ENCODE measurements at regions not wholly inside any gene's neighbourhood (a gene's known extent, or its start where the extent isn't known, plus 50 kb on each side); places are given as distances from the start of the nearest gene placed in this dataset.

GRCh38 chr16:73369851-73370250 is 321.9 kb upstream of the ZFHX3 start:
- no peak for TF ChIP-seq EZH2phosphoT487 (IDR thresholded peaks at IDR 0.05; ENCODE audit: borderline replicate concordance, low read length)
- TF ChIP-seq CTCF (IDR thresholded peaks at IDR 0.05; ENCODE audit: low read depth, low read length, poor library complexity, severe bottlenecking): no peak
- Histone ChIP-seq H3K9me3 (ENCODE audit: control insufficient read depth, insufficient read depth, low read length) (no peaks in the 10 kb centered on the region), H3K4me1 (ENCODE audit: control insufficient read depth, low read length) (no peaks in the 10 kb centered on the region), H3K4me3 (ENCODE audit: low read length) (no peak overlapping the region), H3K27me3 (ENCODE audit: control insufficient read depth, low read length) (no peaks in the 10 kb centered on the region), H3K27ac (ENCODE audit: low read depth, low read length) (no peak overlapping the region), H3K36me3 (ENCODE audit: control insufficient read depth, low read length) (no peaks in the 10 kb centered on the region), H4K20me1 (ENCODE audit: control insufficient read depth, insufficient read depth, low read depth, low read length) (no peaks in the 10 kb centered on the region), H3F3A (ENCODE audit: control insufficient read depth, insufficient read depth) (no peaks in the 10 kb centered on the region), H3K4me2 (ENCODE audit: low read length) (no peak overlapping the region), H3K9me2 (replicated peaks; ENCODE audit: control insufficient read depth, low read length) (no peaks in the 10 kb centered on the region), H3K79me2 (ENCODE audit: control insufficient read depth, low read length) (no peaks in the 10 kb centered on the region)

GRCh38 chr16:73368715-73369114 is 320.8 kb upstream of the ZFHX3 start:
- H3K4me2 ChIP-seq (ENCODE audit: low read length): no peak overlapping the region
- H4K20me1 ChIP-seq (ENCODE audit: control insufficient read depth, insufficient read depth, low read depth, low read length): no peaks in the 10 kb centered on the region
- H3K79me2 ChIP-seq (ENCODE audit: control insufficient read depth, low read length): no peaks in the 10 kb centered on the region
- no peak overlapping the region for H3K4me3 ChIP-seq (ENCODE audit: low read length)
- no peaks in the 10 kb centered on the region for H3F3A ChIP-seq (ENCODE audit: control insufficient read depth, insufficient read depth)
- no peaks in the 10 kb centered on the region for H3K9me3 ChIP-seq (ENCODE audit: control insufficient read depth, insufficient read depth, low read length)
- no peaks in the 10 kb centered on the region for H3K9me2 ChIP-seq (replicated peaks; ENCODE audit: control insufficient read depth, low read length)
- no peaks in the 10 kb centered on the region for H3K36me3 ChIP-seq (ENCODE audit: control insufficient read depth, low read length)
- no peaks in the 10 kb centered on the region for H3K4me1 ChIP-seq (ENCODE audit: control insufficient read depth, low read length)
- H3K27me3 ChIP-seq (ENCODE audit: control insufficient read depth, low read length): no peaks in the 10 kb centered on the region
- no peak overlapping the region for H3K27ac ChIP-seq (ENCODE audit: low read depth, low read length)
- TF ChIP-seq CTCF (IDR thresholded peaks at IDR 0.05; ENCODE audit: low read depth, low read length, poor library complexity, severe bottlenecking) (no peak), EZH2phosphoT487 (IDR thresholded peaks at IDR 0.05; ENCODE audit: borderline replicate concordance, low read length) (no peak)

GRCh38 chr16:73365016-73365551 is 317.2 kb upstream of the ZFHX3 start:
- no peaks in the 10 kb centered on the region for H3K79me2 ChIP-seq (ENCODE audit: control insufficient read depth, low read length)

More at GRCh38 chr16:73365016-73365551, 317.2 kb upstream of the ZFHX3 start:
- Histone ChIP-seq H4K20me1 (ENCODE audit: control insufficient read depth, insufficient read depth, low read depth, low read length) (no peaks in the 10 kb centered on the region), H3K4me1 (ENCODE audit: control insufficient read depth, low read length) (no peaks in the 10 kb centered on the region), H3K9me3 (ENCODE audit: control insufficient read depth, insufficient read depth, low read length) (no peaks in the 10 kb centered on the region), H3K4me3 (ENCODE audit: low read length) (no peak overlapping the region), H3K36me3 (ENCODE audit: control insufficient read depth, low read length) (no peaks in the 10 kb centered on the region), H3K27me3 (ENCODE audit: control insufficient read depth, low read length) (no peaks in the 10 kb centered on the region), H3K27ac (ENCODE audit: low read depth, low read length) (no peak overlapping the region), H3F3A (ENCODE audit: control insufficient read depth, insufficient read depth) (no peaks in the 10 kb centered on the region), H3K9me2 (replicated peaks; ENCODE audit: control insufficient read depth, low read length) (no peaks in the 10 kb centered on the region), H3K4me2 (ENCODE audit: low read length) (no peak overlapping the region)
- TF ChIP-seq EZH2phosphoT487 (IDR thresholded peaks at IDR 0.05; ENCODE audit: borderline replicate concordance, low read length) (no peak), CTCF (IDR thresholded peaks at IDR 0.05; ENCODE audit: low read depth, low read length, poor library complexity, severe bottlenecking) (no peak)

Measured in DOHH2 (cell line).